Effector memory CD4-positive, alpha-beta T cell (primary cell): ENCODE measurements at regions not wholly inside any gene's neighbourhood (a gene's known extent, or its start where the extent isn't known, plus 50 kb on each side); places are given as distances from the start of the nearest gene placed in this dataset.

ENCODE experiments used
- DNase-seq, 3 donors: peaks; one replicate each; pipeline ENCODE4 v3.0.0-alpha.2; 2020
- H3K27ac ChIP-seq: 2 replicates; pipeline ENCODE4 v1.7.0; 2013; ENCODE audit warnings: mild to moderate bottlenecking, low read length, moderate library complexity; ENCODE audit not compliant: insufficient read depth, poor library complexity, severe bottlenecking
- H3K27me3 ChIP-seq: replicated peaks from 2 replicates; pipeline ENCODE4 v1.7.0; 2013; ENCODE audit warnings: mild to moderate bottlenecking, low read length; ENCODE audit not compliant: insufficient read depth, control insufficient read depth, poor library complexity, severe bottlenecking
- H3K36me3 ChIP-seq: 2 replicates; pipeline ENCODE4 v1.7.0; 2013; ENCODE audit warnings: mild to moderate bottlenecking, low read length, moderate library complexity; ENCODE audit not compliant: control insufficient read depth, insufficient read depth
- H3K4me1 ChIP-seq: 2 replicates; pipeline ENCODE4 v1.7.0; 2013; ENCODE audit warnings: low read length, mild to moderate bottlenecking; ENCODE audit not compliant: control insufficient read depth, insufficient read depth, poor library complexity, severe bottlenecking
- H3K4me3 ChIP-seq: 2 replicates; pipeline ENCODE4 v1.7.0; 2013; ENCODE audit warnings: low read length, low read depth, mild to moderate bottlenecking; ENCODE audit not compliant: insufficient read depth, poor library complexity, severe bottlenecking
- H3K9me3 ChIP-seq: 2 replicates; pipeline ENCODE4 v1.7.0; 2013; ENCODE audit warnings: mild to moderate bottlenecking, low read length, moderate library complexity; ENCODE audit not compliant: control insufficient read depth

DNA sequence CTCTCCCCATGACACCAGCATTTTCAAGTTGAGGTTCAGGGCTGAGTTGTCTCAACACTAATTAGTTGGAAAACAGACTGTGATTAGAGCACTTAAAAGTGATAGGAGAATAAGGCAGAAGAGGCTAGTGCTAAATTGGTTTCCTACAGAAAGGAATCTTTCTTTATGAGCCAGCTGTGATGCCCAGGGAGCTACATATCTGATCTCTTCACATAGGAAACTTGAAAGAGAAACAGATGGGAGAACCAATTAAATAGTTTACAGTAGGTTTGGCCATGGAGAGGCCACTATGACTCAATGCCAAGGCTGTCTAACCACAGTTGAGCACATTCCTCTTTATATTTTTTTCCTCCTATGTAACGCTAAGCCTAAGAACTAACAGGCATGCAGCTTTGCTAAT is 418.3 kb upstream of the CYRIA start:
- H3K4me1 ChIP-seq, result no peaks in the 10 kb centered on the region
- H3K4me3 ChIP-seq, result no peak overlapping the region
- no peaks in the 10 kb centered on the region for H3K9me3 ChIP-seq
- H3K27me3 ChIP-seq, result no peaks in the 10 kb centered on the region
- DNase-seq, result no peak
- no peak overlapping the region for H3K27ac ChIP-seq
- H3K36me3 ChIP-seq, result no peaks in the 10 kb centered on the region

DNA sequence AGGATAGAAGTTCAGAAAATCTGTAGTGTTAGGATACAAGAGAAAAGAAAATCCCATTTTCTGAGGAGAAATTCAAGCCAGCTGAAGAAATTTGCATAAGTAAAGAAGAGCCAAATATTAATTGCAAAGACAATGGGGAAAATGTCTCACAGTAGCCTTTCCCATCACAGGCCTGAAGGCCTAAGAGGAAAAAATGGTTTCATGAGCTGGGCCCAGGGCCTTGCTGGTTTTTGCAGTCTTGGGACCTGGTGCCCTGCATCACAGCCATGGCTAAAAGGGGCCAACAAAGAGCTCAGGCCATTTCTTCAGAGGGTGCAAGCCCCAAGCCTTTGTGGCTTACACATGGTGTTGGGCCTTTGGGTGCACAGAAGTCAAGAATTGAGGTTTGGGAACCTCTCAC is 413.6 kb upstream of the CYRIA start:
- DNase-seq, result no peak
- no peaks in the 10 kb centered on the region for H3K4me1 ChIP-seq
- no peaks in the 10 kb centered on the region for H3K27me3 ChIP-seq
- no peak overlapping the region for H3K4me3 ChIP-seq
- no peaks in the 10 kb centered on the region for H3K36me3 ChIP-seq
- H3K27ac ChIP-seq, result no peak overlapping the region
- no peaks in the 10 kb centered on the region for H3K9me3 ChIP-seq

DNA sequence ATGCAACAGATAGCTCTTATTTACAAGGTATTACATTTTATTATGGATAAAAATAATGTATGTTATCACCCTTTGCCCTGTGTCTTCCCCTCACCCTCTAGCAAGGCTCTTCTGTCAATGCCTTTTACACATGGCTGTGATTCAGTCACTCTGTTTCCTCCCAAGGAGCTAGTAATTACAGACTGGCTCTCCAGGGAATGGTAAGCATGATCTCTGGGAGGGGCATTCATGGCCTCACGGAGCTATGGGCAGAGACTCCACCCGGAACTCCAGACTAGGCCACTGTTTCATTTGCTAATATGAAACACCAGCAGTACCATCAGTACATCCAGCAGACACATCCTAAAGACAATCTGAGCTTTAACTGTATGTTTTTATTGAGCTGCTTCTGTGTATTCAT is 410.9 kb upstream of the CYRIA start:
- Histone ChIP-seq H3K27me3 (no peaks in the 10 kb centered on the region), H3K36me3 (no peaks in the 10 kb centered on the region), H3K4me3 (no peak overlapping the region), H3K9me3 (no peaks in the 10 kb centered on the region), H3K4me1 (no peaks in the 10 kb centered on the region), H3K27ac (no peak overlapping the region)
- no peak for DNase-seq

DNA sequence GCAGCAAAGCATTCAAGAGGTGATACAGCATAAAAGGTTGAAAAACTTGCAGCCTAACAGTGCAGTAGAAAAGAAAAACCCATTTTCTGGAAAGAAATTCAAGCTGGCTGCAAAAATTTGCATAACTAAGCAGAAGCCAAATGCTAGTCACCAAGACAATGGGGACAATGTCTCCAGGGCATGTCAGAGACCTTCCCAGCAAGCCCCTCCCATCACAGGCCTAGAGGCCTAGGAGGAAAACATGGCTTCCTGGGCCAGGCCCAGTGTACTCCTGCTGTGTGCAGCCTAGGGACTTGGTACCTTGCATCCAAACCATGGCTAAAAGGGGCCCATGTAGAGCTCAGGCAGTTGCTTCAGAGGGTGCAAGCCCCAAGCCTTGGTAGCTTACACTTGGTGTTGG is 405.1 kb upstream of the CYRIA start:
- Histone ChIP-seq H3K4me3 (no peak overlapping the region), H3K27ac (no peak overlapping the region), H3K27me3 (no peaks in the 10 kb centered on the region)

DNA sequence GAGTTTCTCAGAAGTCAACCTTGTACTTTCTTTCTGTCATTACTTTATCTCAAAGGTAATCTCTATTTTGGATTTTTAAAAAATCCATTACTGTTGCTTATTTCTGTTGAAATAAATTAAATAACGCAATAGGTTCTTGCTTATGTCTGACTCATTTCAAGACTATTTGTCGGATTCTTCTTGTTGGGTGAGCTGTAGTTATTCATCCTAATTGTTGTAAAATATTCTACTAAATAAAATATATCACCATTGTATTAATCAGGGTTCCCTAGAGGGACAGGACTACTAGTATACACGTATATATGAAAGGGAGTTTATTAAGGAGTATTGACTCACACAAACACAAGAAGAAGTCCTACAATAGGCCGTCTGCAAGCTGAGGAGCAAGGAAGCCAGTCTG is 403.9 kb upstream of the CYRIA start:
- no peaks in the 10 kb centered on the region for H3K36me3 ChIP-seq
- H3K4me1 ChIP-seq, result no peaks in the 10 kb centered on the region
- H3K9me3 ChIP-seq, result no peaks in the 10 kb centered on the region
- H3K4me3 ChIP-seq, result no peak overlapping the region
- no peak for DNase-seq
- no peaks in the 10 kb centered on the region for H3K27me3 ChIP-seq
- no peak overlapping the region for H3K27ac ChIP-seq

More for the DNA sequence above, 405.1 kb upstream of the CYRIA start:
- H3K9me3 ChIP-seq, result no peaks in the 10 kb centered on the region
- H3K36me3 ChIP-seq, result no peaks in the 10 kb centered on the region
- no peaks in the 10 kb centered on the region for H3K4me1 ChIP-seq
- no peak for DNase-seq

DNA sequence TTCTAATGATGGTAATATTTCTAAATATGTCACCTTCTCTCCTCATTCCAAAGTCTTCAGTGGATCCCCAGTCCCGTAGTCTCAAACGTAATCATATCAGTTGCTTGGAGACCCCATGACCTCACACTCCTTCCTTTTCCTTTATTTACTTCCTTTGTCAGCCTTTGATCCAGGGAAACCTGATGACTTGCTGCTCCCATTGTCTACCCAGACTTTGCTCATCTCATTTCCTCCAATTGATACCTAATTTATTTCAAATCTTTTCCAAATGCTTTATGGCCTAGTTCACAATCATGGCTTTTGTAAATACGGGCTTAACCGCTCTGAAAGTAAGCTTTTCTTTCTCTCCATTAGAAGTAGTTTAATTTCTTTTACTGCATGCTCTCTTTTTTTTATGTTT is 402.4 kb upstream of the CYRIA start:
- H3K4me1 ChIP-seq, result no peaks in the 10 kb centered on the region
- H3K9me3 ChIP-seq, result no peaks in the 10 kb centered on the region
- DNase-seq, result no peak
- H3K36me3 ChIP-seq, result no peaks in the 10 kb centered on the region
- no peak overlapping the region for H3K27ac ChIP-seq
- H3K27me3 ChIP-seq, result no peaks in the 10 kb centered on the region
- H3K4me3 ChIP-seq, result no peak overlapping the region

DNA sequence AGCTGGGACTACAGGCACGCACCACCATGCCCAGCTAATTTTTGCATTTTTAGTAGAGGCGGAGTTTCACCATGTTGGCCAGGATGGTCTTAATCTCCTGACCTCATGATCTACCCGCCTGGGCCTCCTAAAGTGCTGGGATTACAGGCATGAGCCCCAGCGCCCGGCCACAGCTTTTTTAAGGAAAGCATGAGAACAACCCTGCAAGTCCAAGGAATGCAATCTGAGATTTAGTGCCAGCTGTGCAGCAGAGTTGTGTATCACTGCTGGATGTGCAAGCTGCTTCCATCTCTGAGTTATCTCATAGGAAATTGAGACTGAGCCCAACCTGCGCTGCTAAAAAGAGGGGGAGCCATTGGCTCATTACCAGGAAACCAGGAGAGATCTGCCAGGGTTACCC is 399.9 kb upstream of the CYRIA start:
- DNase-seq, result no peak
- Histone ChIP-seq H3K27me3 (no peaks in the 10 kb centered on the region), H3K27ac (no peak overlapping the region), H3K9me3 (no peaks in the 10 kb centered on the region), H3K36me3 (no peaks in the 10 kb centered on the region), H3K4me1 (no peaks in the 10 kb centered on the region), H3K4me3 (no peak overlapping the region)

DNA sequence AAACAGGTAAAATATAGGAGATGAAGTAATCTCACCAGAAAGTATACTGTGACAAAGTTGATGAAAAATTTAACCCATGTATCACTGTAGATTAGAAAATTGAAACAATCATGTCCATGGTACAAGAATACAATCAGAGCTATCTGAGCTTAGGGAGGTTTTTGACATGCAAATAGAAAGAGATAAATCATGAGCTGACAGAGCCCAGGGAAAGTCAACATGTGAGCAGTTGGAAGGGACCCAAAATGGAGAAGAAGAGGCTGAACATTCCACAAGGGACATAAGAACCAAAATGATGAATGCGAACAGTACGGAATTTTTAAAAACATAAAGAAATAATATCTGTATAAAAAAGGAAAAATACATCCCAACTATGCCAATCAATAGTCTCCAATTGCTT is 395.4 kb upstream of the CYRIA start:
- no peaks in the 10 kb centered on the region for H3K36me3 ChIP-seq
- no peaks in the 10 kb centered on the region for H3K27me3 ChIP-seq
- no peaks in the 10 kb centered on the region for H3K4me1 ChIP-seq
- DNase-seq, result no peak
- no peaks in the 10 kb centered on the region for H3K9me3 ChIP-seq
- no peak overlapping the region for H3K27ac ChIP-seq
- no peak overlapping the region for H3K4me3 ChIP-seq

DNA sequence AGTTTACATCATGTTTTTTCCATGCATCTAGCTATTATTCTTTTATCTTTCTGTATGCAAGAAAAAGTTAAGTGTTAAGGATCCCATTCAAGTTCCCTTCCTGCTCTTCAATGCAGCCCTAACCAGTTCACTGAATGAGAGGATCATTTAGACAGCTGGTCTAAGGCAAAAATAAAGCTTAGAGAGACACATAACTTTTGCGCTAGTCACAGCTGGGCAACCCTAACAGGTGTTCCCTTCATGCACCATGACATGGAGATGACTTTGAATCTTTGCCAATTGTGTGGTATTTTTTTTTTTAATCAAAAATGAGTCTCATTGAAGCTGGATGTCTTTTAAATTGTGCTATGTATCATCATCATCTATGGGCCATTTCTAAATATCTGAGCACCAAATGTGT is 393.8 kb upstream of the CYRIA start:
- Histone ChIP-seq H3K9me3 (no peaks in the 10 kb centered on the region), H3K4me3 (no peak overlapping the region), H3K4me1 (no peaks in the 10 kb centered on the region), H3K27me3 (no peaks in the 10 kb centered on the region), H3K36me3 (no peaks in the 10 kb centered on the region), H3K27ac (no peak overlapping the region)
- no peak for DNase-seq

DNA sequence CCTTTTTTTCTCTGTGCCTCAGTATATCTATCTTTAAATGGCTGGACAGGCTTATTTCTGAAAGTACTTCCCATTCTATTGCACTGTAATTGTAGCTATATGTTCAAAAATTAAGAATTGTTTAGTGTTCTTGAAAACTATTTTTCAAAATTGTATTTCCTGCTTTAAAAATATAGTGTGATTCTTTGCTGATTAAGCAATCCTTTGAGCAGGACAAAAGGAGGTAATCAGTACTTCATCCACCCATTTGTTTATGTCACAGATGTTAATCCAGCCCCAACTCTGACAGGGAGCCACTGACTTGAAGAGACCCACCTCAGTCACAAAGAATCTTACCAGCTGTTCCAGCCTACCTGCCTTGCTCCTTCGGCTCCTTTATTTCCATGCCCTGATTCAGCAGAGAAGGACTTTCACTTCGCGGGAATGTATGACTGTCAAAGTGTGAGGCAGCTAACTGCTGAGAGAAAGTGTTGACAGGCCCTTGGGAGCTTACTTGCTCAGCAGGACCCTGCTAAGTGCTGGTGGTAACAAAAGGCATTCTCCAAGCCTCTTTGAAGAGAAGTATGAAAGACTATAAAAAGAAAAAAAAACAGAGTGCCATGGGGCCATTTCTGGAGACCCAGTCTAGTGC is 393.3 kb upstream of the CYRIA start:
- Histone ChIP-seq H3K9me3 (no peaks in the 10 kb centered on the region), H3K27me3 (no peaks in the 10 kb centered on the region), H3K4me3 (no peak overlapping the region), H3K36me3 (no peaks in the 10 kb centered on the region), H3K27ac (no peak overlapping the region), H3K4me1 (no peaks in the 10 kb centered on the region)
- DNase-seq, result no peak
